ENCODE measurements at regions not wholly inside any gene's neighbourhood (a gene's known extent, or its start where the extent isn't known, plus 50 kb on each side); places are given as distances from the start of the nearest gene placed in this dataset.

- H3K4me1 ChIP-seq (ENCODE audit: insufficient read depth), result no peaks in the 10 kb centered on the region
- H3K9me3 ChIP-seq, result no peaks in the 10 kb centered on the region
- H3K27ac ChIP-seq, result no peak overlapping the region
- H3K4me3 ChIP-seq, result no peak overlapping the region
- WGBS, 3 donors, result 75 to 85% (median 81%) methylated on average over 2 of the region's 2 CpGs
- H3K27me3 ChIP-seq, result no peaks in the 10 kb centered on the region
- intact Hi-C loops (cut with DNase I), result no loop called here
- no peak for DNase-seq
- TF ChIP-seq CTCF (IDR thresholded peaks at IDR 0.05), result no peak
- no peak for TF ChIP-seq POLR2A (IDR thresholded peaks at IDR 0.05)
- no peak for TF ChIP-seq EP300 (IDR thresholded peaks at IDR 0.05)
- H3K36me3 ChIP-seq, result no peaks in the 10 kb centered on the region
Observed at GRCh38 chr18:68499141-68499540, 215.8 kb downstream of the TMX3 start.

GRCh38 chr18:68498636-68499035, 216.3 kb downstream of the TMX3 start:
- TF ChIP-seq POLR2A (IDR thresholded peaks at IDR 0.05), result no peak
- no peak for TF ChIP-seq CTCF (IDR thresholded peaks at IDR 0.05)
- no peak for TF ChIP-seq EP300 (IDR thresholded peaks at IDR 0.05)
- Histone ChIP-seq H3K9me3 (no peaks in the 10 kb centered on the region), H3K27ac (no peak overlapping the region), H3K4me1 (ENCODE audit: insufficient read depth) (no peaks in the 10 kb centered on the region), H3K36me3 (no peaks in the 10 kb centered on the region), H3K4me3 (no peak overlapping the region), H3K27me3 (no peaks in the 10 kb centered on the region)
- intact Hi-C loops (cut with DNase I), result no loop called here
- no peak for DNase-seq
- WGBS, 3 donors, result 92 to 97% (median 96%) methylated on average over 1 of the region's 1 CpG

- intact Hi-C loops (cut with DNase I), result no loop called here
Observed at GRCh38 chr18:68498185-68498584, 216.7 kb downstream of the TMX3 start.

GRCh38 chr18:68494802-68495581, 219.9 kb downstream of the TMX3 start:
- no peak for TF ChIP-seq POLR2A (IDR thresholded peaks at IDR 0.05)
- DNase-seq, result peak in 1 of 5 donors; percentile 19

More at GRCh38 chr18:68498185-68498584, 216.7 kb downstream of the TMX3 start:
- H3K4me3 ChIP-seq, result no peak overlapping the region
- no peaks in the 10 kb centered on the region for H3K27me3 ChIP-seq
- no peak for DNase-seq
- 81 to 97% (median 87%) methylated on average over 1 of the region's 1 CpG for WGBS, 3 donors
- H3K27ac ChIP-seq, result no peak overlapping the region
- no peaks in the 10 kb centered on the region for H3K9me3 ChIP-seq
- no peaks in the 10 kb centered on the region for H3K36me3 ChIP-seq
- H3K4me1 ChIP-seq (ENCODE audit: insufficient read depth), result no peaks in the 10 kb centered on the region
- TF ChIP-seq CTCF (IDR thresholded peaks at IDR 0.05), result no peak
- no peak for TF ChIP-seq POLR2A (IDR thresholded peaks at IDR 0.05)
- TF ChIP-seq EP300 (IDR thresholded peaks at IDR 0.05), result no peak

More at GRCh38 chr18:68494802-68495581, 219.9 kb downstream of the TMX3 start:
- Histone ChIP-seq H3K4me3 (no peak overlapping the region), H3K9me3 (no peaks in the 10 kb centered on the region), H3K4me1 (ENCODE audit: insufficient read depth) (no peaks in the 10 kb centered on the region), H3K27ac (no peak overlapping the region), H3K27me3 (no peaks in the 10 kb centered on the region), H3K36me3 (no peaks in the 10 kb centered on the region)
- WGBS, 3 donors, result 10 to 26% (median 19%) methylated on average over 3 of the region's 3 CpGs
- intact Hi-C loops (cut with DNase I), result no loop called here

Measured in ovary (tissue), 7 donors.